IPS-18a (cell line): ENCODE measurements at regions not wholly inside any gene's neighbourhood (a gene's known extent, or its start where the extent isn't known, plus 50 kb on each side); places are given as distances from the start of the nearest gene placed in this dataset.

Source experiments
- H3K27ac ChIP-seq: one replicate; pipeline ENCODE4 v1.5.1; 2013; ENCODE audit warnings: low read length
- H3K27me3 ChIP-seq: one replicate; pipeline ENCODE4 v1.6.1; 2013; ENCODE audit warnings: mild to moderate bottlenecking, low read length; ENCODE audit not compliant: control insufficient read depth, insufficient read depth
- H3K36me3 ChIP-seq: one replicate; pipeline ENCODE4 v1.6.1; 2013; ENCODE audit warnings: low read depth, low read length; ENCODE audit not compliant: control insufficient read depth
- H3K4me1 ChIP-seq: one replicate; pipeline ENCODE4 v1.6.1; 2013; ENCODE audit warnings: low read depth, low read length; ENCODE audit not compliant: control insufficient read depth
- H3K4me3 ChIP-seq: one replicate; pipeline ENCODE4 v1.5.1; 2013; ENCODE audit warnings: low read length
- H3K9ac ChIP-seq: one replicate; pipeline ENCODE4 v1.6.1; 2013; ENCODE audit warnings: mild to moderate bottlenecking, low read length, moderate library complexity
- H3K9me3 ChIP-seq: one replicate; pipeline ENCODE4 v1.6.1; 2013; ENCODE audit warnings: low read depth, low read length; ENCODE audit not compliant: control insufficient read depth

- no peaks in the 10 kb centered on the region for H3K27me3 ChIP-seq
- no peak overlapping the region for H3K27ac ChIP-seq
- peaks cover 16% of the 10 kb centered on the region for H3K4me1 ChIP-seq
- no peak overlapping the region for H3K9ac ChIP-seq
- H3K36me3 ChIP-seq, result no peaks in the 10 kb centered on the region
- no peaks in the 10 kb centered on the region for H3K9me3 ChIP-seq
- no peak overlapping the region for H3K4me3 ChIP-seq
Measured at GRCh38 chr2:64313398-64313723, 140.6 kb upstream of the LGALSL start.

DNA sequence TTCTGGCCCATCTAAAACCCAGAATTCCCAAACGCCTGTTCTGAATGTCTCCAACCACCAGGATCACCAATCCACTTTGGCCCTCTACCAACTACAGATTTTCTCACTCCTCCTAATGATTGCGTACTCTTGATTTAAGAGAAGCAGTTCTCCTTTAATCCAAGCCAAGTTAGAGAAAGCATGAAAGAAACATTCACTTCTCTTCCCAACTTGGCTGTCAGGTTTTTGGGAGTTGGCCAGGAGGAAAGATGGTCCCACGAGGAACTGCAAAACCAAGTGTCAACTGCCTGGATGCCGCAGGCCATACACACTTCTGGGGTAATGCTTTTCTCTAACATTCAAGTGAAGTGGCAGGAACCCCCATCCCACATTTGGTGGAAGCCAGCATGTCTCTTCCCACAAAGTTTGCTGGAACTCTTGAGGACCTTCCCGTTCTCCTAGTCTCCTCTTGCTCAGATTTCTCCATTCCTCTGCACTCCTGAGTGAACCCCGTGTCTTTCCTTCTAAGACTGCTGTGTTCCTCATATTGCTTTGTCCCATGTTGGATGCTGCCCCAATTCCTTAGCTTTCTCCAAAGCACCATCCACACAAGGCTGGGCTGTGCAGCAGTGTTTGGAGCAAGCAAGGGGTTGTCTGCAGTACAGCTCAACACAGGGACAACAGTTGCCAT, 138.5 kb upstream of the LGALSL start:
- H3K9me3 ChIP-seq, result no peaks in the 10 kb centered on the region
- no peak overlapping the region for H3K27ac ChIP-seq
- H3K27me3 ChIP-seq, result no peaks in the 10 kb centered on the region
- H3K4me1 ChIP-seq, result peaks cover 16% of the 10 kb centered on the region
- H3K36me3 ChIP-seq, result no peaks in the 10 kb centered on the region
- no peak overlapping the region for H3K9ac ChIP-seq
- H3K4me3 ChIP-seq, result no peak overlapping the region

GRCh38 chr2:64317707-64318475, 136.1 kb upstream of the LGALSL start:
- H3K27me3 ChIP-seq, result no peaks in the 10 kb centered on the region
- no peak overlapping the region for H3K4me3 ChIP-seq
- H3K36me3 ChIP-seq, result no peaks in the 10 kb centered on the region
- peaks cover 4% of the 10 kb centered on the region for H3K4me1 ChIP-seq
- no peak overlapping the region for H3K9ac ChIP-seq
- H3K27ac ChIP-seq, result no peak overlapping the region
- no peaks in the 10 kb centered on the region for H3K9me3 ChIP-seq

DNA sequence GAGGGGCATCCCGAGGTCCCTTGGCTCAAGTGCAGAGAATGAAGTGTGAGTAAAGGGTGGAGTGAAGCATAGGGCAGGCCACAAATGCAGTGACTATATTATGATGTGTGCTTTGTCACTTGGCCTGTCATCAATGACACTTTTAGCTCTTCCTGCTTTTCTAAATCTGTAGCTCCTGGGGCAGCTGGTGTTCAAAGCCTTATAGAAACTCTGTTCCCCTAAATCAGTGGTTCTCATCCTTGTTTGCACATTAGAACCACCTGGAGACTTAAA, 135.6 kb upstream of the LGALSL start:
- peaks cover 4% of the 10 kb centered on the region for H3K4me1 ChIP-seq
- H3K27ac ChIP-seq, result no peak overlapping the region
- no peak overlapping the region for H3K4me3 ChIP-seq
- H3K27me3 ChIP-seq, result no peaks in the 10 kb centered on the region
- no peaks in the 10 kb centered on the region for H3K36me3 ChIP-seq
- H3K9ac ChIP-seq, result no peak overlapping the region
- H3K9me3 ChIP-seq, result no peaks in the 10 kb centered on the region

DNA sequence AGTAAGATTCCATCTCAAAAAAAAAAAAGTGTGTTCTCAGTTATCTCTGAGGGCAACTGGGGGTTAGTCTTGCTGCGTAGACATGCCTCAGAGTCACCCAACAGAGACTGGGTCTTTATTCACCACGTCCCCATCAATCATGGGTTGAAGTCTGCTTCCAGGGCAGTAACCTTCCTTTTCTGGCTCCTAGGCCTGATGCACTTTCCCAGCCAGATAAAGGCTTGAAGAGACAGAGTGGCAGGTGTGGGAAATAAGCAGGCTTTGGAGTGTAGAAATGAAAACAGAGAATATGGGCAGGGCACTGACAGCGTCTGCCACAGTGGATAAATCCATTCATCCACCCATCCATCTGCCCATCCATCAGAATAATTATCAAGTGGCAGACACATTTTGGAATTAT, 134.1 kb upstream of the LGALSL start:
- no peak overlapping the region for H3K9ac ChIP-seq

GRCh38 chr2:64322433-64322832, 131.5 kb upstream of the LGALSL start:
- H3K9ac ChIP-seq, result no peak overlapping the region
- H3K9me3 ChIP-seq, result no peaks in the 10 kb centered on the region
- no peak overlapping the region for H3K27ac ChIP-seq
- no peaks in the 10 kb centered on the region for H3K27me3 ChIP-seq
- no peak overlapping the region for H3K4me3 ChIP-seq
- no peaks in the 10 kb centered on the region for H3K36me3 ChIP-seq
- peaks cover 7% of the 10 kb centered on the region for H3K4me1 ChIP-seq

More for the DNA sequence above, 134.1 kb upstream of the LGALSL start:
- H3K27me3 ChIP-seq, result no peaks in the 10 kb centered on the region
- no peaks in the 10 kb centered on the region for H3K36me3 ChIP-seq
- no peak overlapping the region for H3K4me3 ChIP-seq
- no peak overlapping the region for H3K27ac ChIP-seq
- H3K4me1 ChIP-seq, result peaks cover 4% of the 10 kb centered on the region
- H3K9me3 ChIP-seq, result no peaks in the 10 kb centered on the region

DNA sequence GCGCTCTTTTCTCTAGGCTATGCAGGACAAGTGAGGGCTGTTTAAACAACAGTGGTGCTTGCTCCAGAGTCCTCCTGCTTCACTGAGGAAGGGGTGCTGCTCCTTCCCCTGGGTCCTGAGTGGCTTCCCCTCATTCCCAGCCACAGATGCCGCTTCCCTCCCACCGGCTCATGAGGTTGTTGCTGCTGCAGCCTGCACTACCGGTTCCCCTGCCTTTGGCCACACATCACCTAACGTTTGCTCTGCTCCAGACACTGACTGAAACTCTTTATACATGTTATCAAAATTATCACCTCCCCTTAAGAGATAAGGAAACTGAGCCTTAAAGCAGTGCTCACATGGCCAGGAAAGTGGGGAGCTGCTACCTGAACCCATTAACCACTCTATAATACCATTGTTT, 130.8 kb upstream of the LGALSL start:
- H3K4me3 ChIP-seq, result no peak overlapping the region
- no peak overlapping the region for H3K27ac ChIP-seq
- no peaks in the 10 kb centered on the region for H3K27me3 ChIP-seq
- no peaks in the 10 kb centered on the region for H3K9me3 ChIP-seq
- H3K4me1 ChIP-seq, result peaks cover 7% of the 10 kb centered on the region
- no peak overlapping the region for H3K9ac ChIP-seq
- no peaks in the 10 kb centered on the region for H3K36me3 ChIP-seq

DNA sequence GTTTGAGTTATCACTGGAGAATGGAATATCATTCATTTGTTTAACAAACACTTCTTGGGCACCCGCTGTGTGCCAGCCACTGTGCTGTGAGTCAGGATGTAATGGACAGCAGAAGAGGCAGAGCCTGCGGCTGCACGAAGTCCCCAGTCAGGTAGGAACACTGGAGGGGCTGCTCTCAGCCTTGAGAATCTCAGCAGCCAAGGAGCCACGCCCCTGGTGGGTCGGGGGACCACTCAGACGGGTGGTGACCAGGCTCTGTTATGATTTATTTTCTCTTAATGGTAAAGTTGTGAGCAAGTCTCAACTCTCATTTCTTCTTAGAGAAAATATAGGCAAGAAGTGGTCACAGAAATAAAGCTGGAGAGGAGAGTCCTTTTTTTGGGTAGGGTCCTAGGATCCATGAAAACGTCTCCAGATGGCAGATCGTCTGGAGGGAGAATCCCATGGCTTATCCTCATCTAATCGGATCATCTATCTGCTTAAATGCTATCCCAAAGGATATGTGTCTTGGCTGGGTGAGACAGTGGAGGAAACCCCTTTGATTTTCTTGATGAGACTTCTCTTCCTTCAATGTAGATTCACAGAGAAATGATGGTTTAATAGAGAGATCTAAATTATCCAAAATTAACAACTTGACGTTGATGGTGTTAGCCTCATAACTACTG, 129.1 kb upstream of the LGALSL start:
- no peak overlapping the region for H3K27ac ChIP-seq
- no peak overlapping the region for H3K4me3 ChIP-seq
- no peaks in the 10 kb centered on the region for H3K27me3 ChIP-seq
- no peaks in the 10 kb centered on the region for H3K36me3 ChIP-seq
- no peak overlapping the region for H3K9ac ChIP-seq
- no peaks in the 10 kb centered on the region for H3K9me3 ChIP-seq
- peaks cover 7% of the 10 kb centered on the region for H3K4me1 ChIP-seq

DNA sequence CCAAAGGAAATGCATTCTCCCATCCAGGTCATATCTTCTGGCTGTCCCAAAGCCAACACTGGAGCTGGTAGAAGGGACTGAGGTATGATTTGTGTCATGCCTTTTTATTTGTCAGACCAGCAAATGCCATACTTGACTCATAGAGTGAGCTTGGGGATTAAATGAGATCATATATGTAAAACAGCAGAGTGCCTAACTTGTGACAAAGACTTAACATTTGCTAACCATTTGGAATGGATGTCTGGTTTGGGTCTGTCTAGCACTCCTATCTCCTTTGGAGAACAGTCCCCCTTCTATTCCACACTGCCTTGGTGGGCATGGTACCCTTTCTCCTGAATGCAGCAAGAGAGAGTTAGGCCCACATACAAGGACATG, 128.5 kb upstream of the LGALSL start:
- Histone ChIP-seq H3K9ac (no peak overlapping the region), H3K27me3 (no peaks in the 10 kb centered on the region), H3K36me3 (no peaks in the 10 kb centered on the region), H3K4me3 (no peak overlapping the region), H3K27ac (no peak overlapping the region), H3K9me3 (no peaks in the 10 kb centered on the region), H3K4me1 (peaks cover 7% of the 10 kb centered on the region)

DNA sequence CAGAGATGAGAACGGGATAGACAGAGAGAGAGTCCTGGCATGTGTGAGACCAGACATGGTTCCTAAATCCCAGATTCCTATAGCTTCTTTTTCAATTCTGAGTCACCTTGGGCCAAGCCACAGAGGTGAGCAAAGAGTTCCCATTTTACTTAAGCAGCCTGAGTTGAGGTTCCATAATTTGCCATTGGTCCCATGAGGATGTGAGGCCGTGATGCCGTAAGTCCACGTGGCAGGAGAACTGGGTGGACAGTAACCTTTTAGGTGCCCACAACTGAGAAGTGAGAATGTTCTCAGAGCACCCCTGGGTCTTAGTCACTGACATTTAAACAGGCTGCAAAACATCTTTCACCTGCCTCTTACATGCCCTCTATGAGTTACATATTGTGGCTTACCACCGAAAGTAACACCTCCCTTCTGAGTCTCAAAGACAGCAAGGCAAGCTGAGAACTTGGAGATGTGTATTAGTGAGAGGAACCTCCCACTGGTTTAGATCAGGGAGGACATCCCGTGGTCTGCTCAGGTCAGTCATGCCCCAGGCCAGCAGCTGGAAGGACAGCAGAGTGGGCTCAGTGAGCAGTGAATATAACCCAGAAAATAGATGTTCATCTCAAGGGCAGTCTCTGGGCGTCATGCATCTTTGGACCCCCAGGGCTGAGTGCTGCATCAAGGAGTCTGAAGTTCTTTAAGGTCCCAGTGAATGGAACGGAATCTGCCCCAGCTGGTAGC, 127.9 kb upstream of the LGALSL start:
- Histone ChIP-seq H3K9ac (no peak overlapping the region), H3K4me3 (no peak overlapping the region), H3K4me1 (peaks cover 12% of the 10 kb centered on the region), H3K27ac (no peak overlapping the region), H3K27me3 (no peaks in the 10 kb centered on the region), H3K36me3 (no peaks in the 10 kb centered on the region), H3K9me3 (no peaks in the 10 kb centered on the region)

DNA sequence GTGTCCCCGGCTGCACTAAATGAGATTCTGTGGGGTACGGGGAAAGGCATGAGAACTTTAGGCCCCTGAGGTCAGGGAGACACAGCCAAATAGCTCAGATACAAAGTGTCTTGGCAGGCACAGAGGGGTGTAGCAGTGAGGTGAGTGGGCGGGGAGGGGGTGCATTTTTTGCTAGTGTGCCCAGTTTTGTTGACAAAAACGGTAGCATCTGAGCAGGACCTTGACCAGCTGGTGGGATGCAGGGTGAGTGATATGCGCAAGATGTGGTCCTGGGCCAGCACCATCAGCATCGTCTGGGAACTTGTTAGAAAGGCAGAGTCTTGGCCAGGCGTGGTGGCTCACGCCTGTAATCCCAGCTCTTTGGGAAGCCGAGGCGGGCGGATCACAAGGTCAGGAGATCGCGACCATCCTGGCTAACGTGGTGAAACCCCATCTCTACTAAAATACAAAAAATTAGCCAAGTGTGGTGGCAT, 127.3 kb upstream of the LGALSL start:
- no peaks in the 10 kb centered on the region for H3K9me3 ChIP-seq
- peaks cover 18% of the 10 kb centered on the region for H3K4me1 ChIP-seq
- no peak overlapping the region for H3K9ac ChIP-seq
- H3K27ac ChIP-seq, result no peak overlapping the region
- H3K4me3 ChIP-seq, result no peak overlapping the region
- H3K36me3 ChIP-seq, result no peaks in the 10 kb centered on the region
- no peaks in the 10 kb centered on the region for H3K27me3 ChIP-seq
